ENCODE measurements at regions not wholly inside any gene's neighbourhood (a gene's known extent, or its start where the extent isn't known, plus 50 kb on each side); places are given as distances from the start of the nearest gene placed in this dataset.

DNA sequence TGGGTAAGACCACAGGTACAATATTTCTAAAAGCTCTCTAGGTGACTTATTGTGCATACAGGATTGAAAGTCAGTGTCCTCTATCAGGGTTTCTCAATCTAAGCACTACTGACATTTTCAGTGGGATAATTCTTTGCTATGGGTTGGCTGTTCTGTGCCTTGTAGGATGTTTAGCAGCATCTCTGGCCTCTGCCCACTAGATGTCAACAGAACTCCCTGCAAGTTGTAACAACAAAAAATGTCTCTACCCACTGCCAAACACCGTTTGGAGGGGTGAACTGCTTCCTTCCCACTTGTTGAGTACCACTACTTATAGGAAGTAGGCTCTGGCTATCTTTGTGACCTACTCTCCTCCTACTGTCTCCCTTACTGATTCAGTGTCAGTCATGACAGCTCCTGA lies 90.1 kb upstream of the ZRANB2 start:
- H3K4me3 ChIP-seq (ENCODE audit: low read depth, low read length): no peak overlapping the region
- TF ChIP-seq, protein P1, sequence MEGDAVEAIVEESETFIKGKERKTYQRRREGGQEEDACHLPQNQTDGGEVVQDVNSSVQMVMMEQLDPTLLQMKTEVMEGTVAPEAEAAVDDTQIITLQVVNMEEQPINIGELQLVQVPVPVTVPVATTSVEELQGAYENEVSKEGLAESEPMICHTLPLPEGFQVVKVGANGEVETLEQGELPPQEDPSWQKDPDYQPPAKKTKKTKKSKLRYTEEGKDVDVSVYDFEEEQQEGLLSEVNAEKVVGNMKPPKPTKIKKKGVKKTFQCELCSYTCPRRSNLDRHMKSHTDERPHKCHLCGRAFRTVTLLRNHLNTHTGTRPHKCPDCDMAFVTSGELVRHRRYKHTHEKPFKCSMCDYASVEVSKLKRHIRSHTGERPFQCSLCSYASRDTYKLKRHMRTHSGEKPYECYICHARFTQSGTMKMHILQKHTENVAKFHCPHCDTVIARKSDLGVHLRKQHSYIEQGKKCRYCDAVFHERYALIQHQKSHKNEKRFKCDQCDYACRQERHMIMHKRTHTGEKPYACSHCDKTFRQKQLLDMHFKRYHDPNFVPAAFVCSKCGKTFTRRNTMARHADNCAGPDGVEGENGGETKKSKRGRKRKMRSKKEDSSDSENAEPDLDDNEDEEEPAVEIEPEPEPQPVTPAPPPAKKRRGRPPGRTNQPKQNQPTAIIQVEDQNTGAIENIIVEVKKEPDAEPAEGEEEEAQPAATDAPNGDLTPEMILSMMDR (IDR thresholded peaks at IDR 0.05; ENCODE audit: insufficient read depth, low read depth, low read length, missing control alignments): no peak
- no peak for DNase-seq (ENCODE audit: low read depth)

DNA sequence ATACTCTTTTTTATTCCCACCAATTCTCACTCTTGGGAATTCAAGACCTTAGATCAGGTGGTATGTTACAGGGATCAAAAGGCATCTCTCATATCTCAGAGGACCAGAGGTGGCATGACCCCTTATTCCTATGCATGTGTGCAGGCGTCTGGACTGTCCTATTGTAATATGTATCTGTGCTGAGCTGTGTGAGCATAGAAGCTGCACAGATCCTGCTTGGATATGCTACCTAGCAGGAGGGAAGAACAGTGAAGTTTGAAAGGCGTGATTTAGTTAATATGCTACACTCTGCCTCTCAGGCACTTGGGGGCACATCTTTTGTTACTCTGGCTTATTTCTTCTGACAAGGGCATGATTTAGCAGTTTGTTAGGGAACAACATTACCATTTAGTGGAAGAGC lies 86.7 kb upstream of the ZRANB2 start:
- TF ChIP-seq, protein P1 (IDR thresholded peaks at IDR 0.05; ENCODE audit: insufficient read depth, low read depth, low read length, missing control alignments): no peak
- no peak for DNase-seq (ENCODE audit: low read depth)
- H3K4me3 ChIP-seq (ENCODE audit: low read depth, low read length): no peak overlapping the region

DNA sequence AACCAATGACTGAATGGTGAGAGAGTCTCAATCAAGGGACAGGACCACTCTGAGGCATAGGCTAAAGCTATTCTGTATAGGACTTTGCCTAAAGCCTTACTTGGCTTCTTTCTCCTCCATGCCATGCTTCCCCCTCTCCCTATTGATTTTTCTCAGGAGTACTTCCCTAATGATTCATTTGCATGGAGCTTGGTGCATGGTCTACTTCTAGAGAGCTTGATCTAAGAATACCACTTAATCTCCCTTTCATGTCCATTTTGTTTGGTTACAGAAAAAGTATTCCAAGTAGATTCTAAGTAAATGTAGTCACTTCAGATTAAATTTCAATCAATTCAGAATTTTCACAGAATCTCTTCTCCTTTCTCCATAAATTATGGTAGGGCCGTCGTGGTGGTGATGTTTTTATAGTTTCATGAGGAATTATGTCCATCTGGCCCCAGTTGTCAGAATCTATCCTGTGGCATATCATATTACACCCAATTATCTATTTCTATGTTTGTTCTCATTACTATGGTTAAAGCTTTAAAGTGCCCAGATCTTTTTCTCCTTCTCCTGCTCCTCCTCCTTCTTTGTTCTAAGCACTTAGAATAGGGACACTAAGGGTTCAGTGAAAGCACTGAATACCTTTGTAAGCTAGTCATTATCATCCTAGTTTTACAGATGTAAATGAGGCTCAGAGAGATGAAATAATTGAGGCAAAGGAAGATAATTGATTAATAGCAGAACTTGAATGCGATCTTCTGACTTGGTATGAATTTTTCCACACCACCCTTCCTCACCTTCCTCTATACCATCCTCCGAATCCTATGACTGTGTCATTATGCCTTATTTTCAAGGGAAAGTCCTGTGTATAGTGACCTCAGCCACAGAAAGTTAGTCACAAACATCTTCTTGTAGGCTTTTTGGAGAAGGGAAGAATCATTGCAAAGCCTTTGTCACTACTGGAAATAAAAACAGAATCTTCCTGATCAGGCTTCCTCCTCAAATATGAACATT lies 85.6 kb upstream of the ZRANB2 start:
- H3K4me3 ChIP-seq (ENCODE audit: low read depth, low read length): no peak overlapping the region
- DNase-seq (ENCODE audit: low read depth): no peak
- TF ChIP-seq, protein P1 (IDR thresholded peaks at IDR 0.05; ENCODE audit: insufficient read depth, low read depth, low read length, missing control alignments): no peak

DNA sequence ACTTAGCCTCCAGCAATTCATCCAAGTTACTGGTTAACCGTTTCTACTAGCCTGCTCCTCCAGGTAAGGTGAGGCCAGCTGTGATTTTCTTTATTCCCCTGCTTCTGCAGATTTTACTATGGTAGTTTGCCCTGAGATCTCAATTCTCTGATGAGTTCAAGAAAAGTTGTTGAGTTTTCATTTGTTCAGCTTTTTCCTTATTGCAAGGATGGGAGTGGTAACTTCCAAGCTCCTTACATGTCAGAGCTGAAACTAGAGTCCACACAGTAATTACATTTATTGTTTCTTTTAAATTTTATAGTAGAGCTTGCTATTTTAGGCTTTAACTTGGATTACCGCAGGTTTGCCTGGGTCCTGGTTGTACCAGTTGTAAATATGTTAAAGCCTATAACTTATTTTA lies 76.9 kb upstream of the ZRANB2 start:
- TF ChIP-seq, protein P1 (IDR thresholded peaks at IDR 0.05; ENCODE audit: insufficient read depth, low read depth, low read length, missing control alignments): no peak
- H3K4me3 ChIP-seq (ENCODE audit: low read depth, low read length): no peak overlapping the region
- no peak for DNase-seq (ENCODE audit: low read depth)

DNA sequence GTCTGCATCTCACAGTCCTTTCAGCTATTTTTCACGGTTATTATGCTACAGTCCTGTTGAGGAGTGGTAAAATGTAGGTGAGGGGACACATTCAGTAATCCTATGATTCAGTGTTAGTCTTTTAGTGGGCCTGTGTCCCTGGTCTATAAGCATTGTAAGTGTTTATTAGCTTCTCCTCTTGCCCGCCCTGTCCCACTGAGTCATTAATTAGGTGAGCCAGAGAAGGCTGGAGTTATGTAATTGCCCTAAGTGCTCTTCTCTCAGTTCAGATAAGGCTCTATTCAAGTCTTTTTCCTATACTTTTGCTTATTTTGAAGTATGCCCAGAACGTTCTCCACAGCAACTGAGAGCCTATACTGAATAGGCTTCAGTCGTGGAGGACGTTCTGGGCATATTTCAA lies 76.3 kb upstream of the ZRANB2 start:
- no peak for DNase-seq (ENCODE audit: low read depth)
- H3K4me3 ChIP-seq (ENCODE audit: low read depth, low read length): no peak overlapping the region
- TF ChIP-seq, protein P1 (IDR thresholded peaks at IDR 0.05; ENCODE audit: insufficient read depth, low read depth, low read length, missing control alignments): no peak

DNA sequence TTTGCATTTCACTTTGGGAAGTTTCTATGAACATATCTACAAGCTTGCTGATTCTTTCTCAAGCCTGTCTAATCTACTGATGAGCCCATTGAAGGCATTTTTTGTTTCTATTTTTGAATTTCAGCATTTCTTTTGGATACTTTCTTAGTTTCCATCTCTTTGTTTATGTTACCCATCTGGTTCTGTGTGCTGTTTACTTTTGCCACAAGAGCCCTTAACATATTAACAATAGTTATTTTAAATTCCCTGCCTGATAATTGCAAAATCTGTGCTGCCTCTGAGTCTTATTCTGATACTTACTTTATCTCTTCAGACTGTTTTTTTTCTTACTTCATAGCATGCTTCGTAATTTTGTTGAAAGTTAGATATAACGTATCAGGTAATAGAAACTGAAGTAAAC lies 75.8 kb upstream of the ZRANB2 start:
- TF ChIP-seq, protein P1 (IDR thresholded peaks at IDR 0.05; ENCODE audit: insufficient read depth, low read depth, low read length, missing control alignments): no peak
- H3K4me3 ChIP-seq (ENCODE audit: low read depth, low read length): no peak overlapping the region
- no peak for DNase-seq (ENCODE audit: low read depth)
